HEK293 (cell line): ENCODE measurements at regions not wholly inside any gene's neighbourhood (a gene's known extent, or its start where the extent isn't known, plus 50 kb on each side); places are given as distances from the start of the nearest gene placed in this dataset.

ENCODE experiments used
- CTCF ChIA-PET: fragments of 350-600 bp; formaldehyde crosslinking; extraction: SDS; loops from one replicate; lab custom pipeline; 2021; ENCODE audit warnings: antibody characterized with exemption; lab: Yijun Ruan, JAX
- POLR2A ChIA-PET: fragments of 300-600 bp; formaldehyde crosslinking; extraction: SDS; loops from one replicate; lab custom pipeline; 2020; ENCODE audit warnings: antibody characterized with exemption, inconsistent platforms; lab: Yijun Ruan, JAX
- H3K27ac ChIP-seq: fragments of 200-500 bp; sonication (Bioruptor generic); 2 replicates; pipeline ENCODE4 v1.5.1; 2014; ENCODE audit warnings: low read depth, low read length, control low read depth, inconsistent platforms; ENCODE audit errors: extremely low read depth
- H3K36me3 ChIP-seq, 2 experiments: fragments of 200-500 bp in 1 of 2; sonication (Bioruptor generic) in 1 of 2; 1 replicate in 1 of 2; 2 replicates in 1 of 2; pipeline ENCODE4 v1.5.1; 2014 to 2017; ENCODE audit warnings: inconsistent platforms in 2 of 2, low read length in 2 of 2; ENCODE audit not compliant: control insufficient read depth in 2 of 2, insufficient read depth in 1 of 2
- H3K4me1 ChIP-seq: fragments of 200-500 bp; sonication (Bioruptor generic); 2 replicates; pipeline ENCODE4 v1.5.1; 2014; ENCODE audit warnings: mild to moderate bottlenecking, low read length, inconsistent platforms; ENCODE audit not compliant: control insufficient read depth, insufficient read depth
- H3K4me3 ChIP-seq: 2 replicates; pipeline ENCODE4 v1.5.1; 2011; ENCODE audit warnings: low read depth, mild to moderate bottlenecking, control low read depth, low read length, moderate library complexity
- H3K9me3 ChIP-seq: fragments of 200-500 bp; sonication (Bioruptor generic); 2 replicates; pipeline ENCODE4 v1.5.1; 2014; ENCODE audit warnings: low read depth, low read length, inconsistent platforms; ENCODE audit not compliant: control insufficient read depth, insufficient read depth
- HOXA7 ChIP-seq: sonication (generic); formaldehyde crosslinking; IDR thresholded peaks from 2 replicates; pipeline ENCODE4 v1.8.1; 2022; ENCODE audit warnings: missing genetic modification reagents, borderline replicate concordance
- HOXD13 ChIP-seq: sonication (generic); formaldehyde crosslinking; IDR thresholded peaks from 2 replicates; pipeline ENCODE4 v1.8.0; 2022; ENCODE audit warnings: missing genetic modification reagents, borderline replicate concordance
- KLF1 ChIP-seq: fragments of 450-650 bp; formaldehyde crosslinking; IDR thresholded peaks from 2 replicates; pipeline ENCODE4 v1.5.1; 2016; ENCODE audit warnings: missing biosample characterization, missing genetic modification characterization
- KLF8 ChIP-seq: fragments of 450-650 bp; formaldehyde crosslinking; IDR thresholded peaks from 2 replicates; pipeline ENCODE4 v1.5.1; 2016; ENCODE audit warnings: missing biosample characterization, missing genetic modification characterization
- PRDM1 ChIP-seq: fragments of 450-650 bp; formaldehyde crosslinking; IDR thresholded peaks from 2 replicates; pipeline ENCODE4; 2016; ENCODE audit warnings: missing biosample characterization, missing genetic modification characterization
- PRDM10 ChIP-seq: fragments of 450-650 bp; formaldehyde crosslinking; IDR thresholded peaks from 2 replicates; pipeline ENCODE4 v1.5.1; 2016; ENCODE audit warnings: missing biosample characterization, missing genetic modification characterization
- WT1 ChIP-seq: fragments of 450-650 bp; formaldehyde crosslinking; IDR thresholded peaks from 2 replicates; pipeline ENCODE4 v1.5.1; 2016; ENCODE audit warnings: missing biosample characterization, missing genetic modification characterization
- ZBTB8A ChIP-seq: fragments of 450-650 bp; formaldehyde crosslinking; IDR thresholded peaks from 2 replicates; pipeline ENCODE4 v1.5.1; 2016; ENCODE audit warnings: missing biosample characterization, missing genetic modification characterization
- ZNF114 ChIP-seq: fragments of 450-650 bp; formaldehyde crosslinking; IDR thresholded peaks from 2 replicates; pipeline ENCODE4 v1.5.0; 2017; ENCODE audit warnings: missing biosample characterization, missing genetic modification characterization
- ZNF140 ChIP-seq: fragments of 450-650 bp; formaldehyde crosslinking; IDR thresholded peaks from 2 replicates; pipeline ENCODE4 v1.5.1; 2016; ENCODE audit warnings: missing biosample characterization, missing genetic modification characterization
- ZNF157 ChIP-seq: fragments of 450-650 bp; formaldehyde crosslinking; IDR thresholded peaks from 2 replicates; pipeline ENCODE4 v1.5.1; 2016; ENCODE audit warnings: missing biosample characterization, missing genetic modification characterization
- ZNF16 ChIP-seq: fragments of 450-650 bp; formaldehyde crosslinking; IDR thresholded peaks from 2 replicates; pipeline ENCODE4 v1.5.1; 2016; ENCODE audit warnings: low read depth, missing biosample characterization, missing genetic modification characterization
- ZNF184 ChIP-seq: fragments of 450-650 bp; IDR thresholded peaks from 2 replicates; pipeline ENCODE4 v1.5.1; 2018; ENCODE audit warnings: missing biosample characterization, mild to moderate bottlenecking, missing genetic modification characterization
- ZNF214 ChIP-seq: fragments of 450-650 bp; formaldehyde crosslinking; IDR thresholded peaks from 2 replicates; pipeline ENCODE4 v1.5.1; 2017; ENCODE audit warnings: missing biosample characterization, mild to moderate bottlenecking, missing genetic modification characterization, borderline replicate concordance
- ZNF350 ChIP-seq: fragments of 450-650 bp; formaldehyde crosslinking; IDR thresholded peaks from 2 replicates; pipeline ENCODE4 v1.5.0; 2017; ENCODE audit warnings: missing biosample characterization, mild to moderate bottlenecking, missing genetic modification characterization
- ZNF529 ChIP-seq: fragments of 450-650 bp; formaldehyde crosslinking; IDR thresholded peaks from 2 replicates; pipeline ENCODE4 v1.5.1; 2017; ENCODE audit warnings: missing genetic modification characterization, missing biosample characterization; ENCODE audit not compliant: insufficient replicate concordance
- ZNF544 ChIP-seq: fragments of 450-650 bp; formaldehyde crosslinking; IDR thresholded peaks from 2 replicates; pipeline ENCODE4 v1.5.0; 2017; ENCODE audit warnings: missing biosample characterization, missing genetic modification characterization
- ZNF558 ChIP-seq: fragments of 450-650 bp; formaldehyde crosslinking; IDR thresholded peaks from 2 replicates; pipeline ENCODE4 v1.5.1; 2016; ENCODE audit warnings: missing biosample characterization, missing genetic modification characterization
- ZNF596 ChIP-seq: fragments of 450-650 bp; IDR thresholded peaks from 2 replicates; pipeline ENCODE4 v1.5.0; 2018; ENCODE audit warnings: missing biosample characterization, mild to moderate bottlenecking, missing genetic modification characterization, moderate library complexity
- ZNF670 ChIP-seq: fragments of 450-650 bp; formaldehyde crosslinking; IDR thresholded peaks from 2 replicates; pipeline ENCODE4 v1.5.1; 2016; ENCODE audit warnings: missing biosample characterization, missing genetic modification characterization, low read depth
- ZNF747 ChIP-seq: fragments of 450-650 bp; formaldehyde crosslinking; IDR thresholded peaks from 2 replicates; pipeline ENCODE4 v1.5.1; 2016; ENCODE audit warnings: missing biosample characterization, missing genetic modification characterization
- ZNF791 ChIP-seq: fragments of 450-650 bp; formaldehyde crosslinking; IDR thresholded peaks from 2 replicates; pipeline ENCODE4 v1.5.1; 2016; ENCODE audit warnings: missing biosample characterization, missing genetic modification characterization
- ZNF837 ChIP-seq: fragments of 450-650 bp; formaldehyde crosslinking; IDR thresholded peaks from 2 replicates; pipeline ENCODE4 v1.5.1; 2016; ENCODE audit warnings: missing biosample characterization, missing genetic modification characterization
- TF ChIP-seq, protein P1 (sequence below): fragments of 450-650 bp; formaldehyde crosslinking; IDR thresholded peaks from 2 replicates; pipeline ENCODE4 v1.5.1; 2016; ENCODE audit warnings: missing biosample characterization, missing genetic modification characterization
- TF ChIP-seq, protein P2 (sequence below): fragments of 450-650 bp; formaldehyde crosslinking; IDR thresholded peaks from 2 replicates; pipeline ENCODE4 v1.5.1; 2016; ENCODE audit warnings: missing biosample characterization, missing genetic modification characterization
- TF ChIP-seq, protein P3 (sequence below): IDR thresholded peaks from 2 replicates; pipeline ENCODE4 v1.6.1; 2011; ENCODE audit warnings: mild to moderate bottlenecking, low read depth, low read length, borderline replicate concordance

DNA sequence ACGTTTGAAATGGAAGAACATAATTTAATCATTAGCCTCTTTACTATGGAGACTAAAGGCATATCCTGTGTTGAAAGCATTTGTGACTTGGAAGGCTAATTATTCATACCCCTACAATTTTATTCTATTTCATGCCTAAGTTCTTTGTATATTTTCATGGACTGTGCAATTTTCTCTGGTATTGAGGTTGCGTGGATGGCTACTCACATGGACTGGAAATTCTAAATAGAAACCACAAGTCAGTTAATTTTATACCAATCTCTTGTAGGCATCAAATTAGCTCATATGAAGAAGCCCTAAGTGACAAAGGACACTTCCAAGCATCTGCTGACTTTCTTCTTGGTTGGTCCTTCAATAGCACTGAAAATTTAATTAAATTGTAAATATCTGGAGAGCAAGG, 1353.5 kb downstream of the ROBO1 start:
- CTCF ChIA-PET = no interaction called here
- POLR2A ChIA-PET = no interaction called here
- Histone ChIP-seq H3K4me1 (no peaks in the 10 kb centered on the region), H3K4me3 (no peak overlapping the region), H3K9me3 (no peaks in the 10 kb centered on the region), H3K36me3 (no peaks in the 10 kb centered on the region), H3K27ac (no peak overlapping the region)
- TF ChIP-seq, protein P1, sequence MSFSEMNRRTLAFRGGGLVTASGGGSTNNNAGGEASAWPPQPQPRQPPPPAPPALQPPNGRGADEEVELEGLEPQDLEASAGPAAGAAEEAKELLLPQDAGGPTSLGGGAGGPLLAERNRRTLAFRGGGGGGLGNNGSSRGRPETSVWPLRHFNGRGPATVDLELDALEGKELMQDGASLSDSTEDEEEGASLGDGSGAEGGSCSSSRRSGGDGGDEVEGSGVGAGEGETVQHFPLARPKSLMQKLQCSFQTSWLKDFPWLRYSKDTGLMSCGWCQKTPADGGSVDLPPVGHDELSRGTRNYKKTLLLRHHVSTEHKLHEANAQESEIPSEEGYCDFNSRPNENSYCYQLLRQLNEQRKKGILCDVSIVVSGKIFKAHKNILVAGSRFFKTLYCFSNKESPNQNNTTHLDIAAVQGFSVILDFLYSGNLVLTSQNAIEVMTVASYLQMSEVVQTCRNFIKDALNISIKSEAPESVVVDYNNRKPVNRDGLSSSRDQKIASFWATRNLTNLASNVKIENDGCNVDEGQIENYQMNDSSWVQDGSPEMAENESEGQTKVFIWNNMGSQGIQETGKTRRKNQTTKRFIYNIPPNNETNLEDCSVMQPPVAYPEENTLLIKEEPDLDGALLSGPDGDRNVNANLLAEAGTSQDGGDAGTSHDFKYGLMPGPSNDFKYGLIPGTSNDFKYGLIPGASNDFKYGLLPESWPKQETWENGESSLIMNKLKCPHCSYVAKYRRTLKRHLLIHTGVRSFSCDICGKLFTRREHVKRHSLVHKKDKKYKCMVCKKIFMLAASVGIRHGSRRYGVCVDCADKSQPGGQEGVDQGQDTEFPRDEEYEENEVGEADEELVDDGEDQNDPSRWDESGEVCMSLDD (tag by site-specific recombination) = no peak
- TF ChIP-seq ZBTB8A (no peak), ZNF791 (tag by site-specific recombination) (no peak), ZNF837 (tag by site-specific recombination) (no peak), ZNF157 (no peak), ZNF350 (tag by site-specific recombination) (no peak), HOXD13 (no peak)

DNA sequence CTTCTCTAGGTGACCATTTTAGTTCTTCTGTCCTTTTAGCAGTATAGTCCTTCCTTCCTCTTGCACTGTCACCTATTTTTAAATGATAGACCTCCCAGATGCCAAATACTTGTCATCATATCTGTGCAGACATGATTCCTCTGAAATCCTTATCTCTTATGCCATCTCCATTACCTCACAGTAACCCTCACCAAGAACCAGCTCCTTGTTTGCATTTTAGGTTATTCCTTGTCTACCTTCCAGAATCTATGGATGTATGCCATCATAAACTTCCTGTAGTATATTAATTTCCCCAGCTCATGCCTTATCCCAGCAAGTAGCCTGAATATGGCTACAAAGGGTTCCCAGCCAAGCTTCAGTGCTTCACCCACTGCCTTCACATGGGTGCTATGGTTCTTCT, 1347.2 kb downstream of the ROBO1 start:
- Histone ChIP-seq H3K9me3 (no peaks in the 10 kb centered on the region), H3K4me3 (no peak overlapping the region), H3K27ac (no peak overlapping the region), H3K36me3 (no peaks in the 10 kb centered on the region), H3K4me1 (no peaks in the 10 kb centered on the region)
- TF ChIP-seq ZNF596 (tag by site-specific recombination) = no peak
- no peak for TF ChIP-seq PRDM10
- TF ChIP-seq, protein P2, sequence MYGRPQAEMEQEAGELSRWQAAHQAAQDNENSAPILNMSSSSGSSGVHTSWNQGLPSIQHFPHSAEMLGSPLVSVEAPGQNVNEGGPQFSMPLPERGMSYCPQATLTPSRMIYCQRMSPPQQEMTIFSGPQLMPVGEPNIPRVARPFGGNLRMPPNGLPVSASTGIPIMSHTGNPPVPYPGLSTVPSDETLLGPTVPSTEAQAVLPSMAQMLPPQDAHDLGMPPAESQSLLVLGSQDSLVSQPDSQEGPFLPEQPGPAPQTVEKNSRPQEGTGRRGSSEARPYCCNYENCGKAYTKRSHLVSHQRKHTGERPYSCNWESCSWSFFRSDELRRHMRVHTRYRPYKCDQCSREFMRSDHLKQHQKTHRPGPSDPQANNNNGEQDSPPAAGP (tag by site-specific recombination) = no peak
- no peak for TF ChIP-seq HOXA7 (CRISPR knock-in tag)
- no peak for TF ChIP-seq ZNF114
- ChIA-PET POLR2A (no interaction called here), CTCF (no interaction called here)

DNA sequence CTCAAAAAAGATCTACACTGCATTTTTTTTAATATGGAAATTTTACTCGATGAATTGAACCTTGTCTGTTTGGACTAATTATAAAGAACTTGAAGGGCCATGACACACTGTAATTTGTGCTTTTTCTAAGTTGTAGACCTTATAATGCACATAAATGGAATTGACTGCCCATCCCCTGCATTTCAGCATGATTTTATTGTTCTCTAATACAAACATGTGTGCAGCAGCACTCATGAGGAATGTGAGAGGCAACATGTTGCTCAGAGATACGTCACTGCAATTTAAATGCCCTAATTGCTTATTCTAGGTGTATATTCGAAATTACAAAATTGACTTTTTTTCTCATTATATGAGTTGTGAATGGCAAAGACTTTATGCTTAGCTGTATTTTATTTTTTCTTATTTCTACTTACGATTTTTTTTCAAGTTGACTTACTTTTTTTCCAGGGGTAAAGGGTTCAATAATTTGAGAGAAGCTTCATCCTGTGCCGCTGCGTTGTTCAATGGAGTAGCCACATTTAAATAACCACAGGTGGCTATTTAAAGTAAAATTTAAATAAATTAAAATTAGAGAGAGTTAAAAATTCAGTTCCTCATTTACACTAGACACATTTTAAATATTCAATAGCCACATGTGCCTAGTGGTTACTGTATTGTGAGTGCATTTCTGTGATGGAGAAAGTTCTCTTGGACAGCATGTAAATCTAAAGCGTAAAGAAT, 1346.4 kb downstream of the ROBO1 start:
- no peak for TF ChIP-seq ZNF670
- no peak for TF ChIP-seq ZNF558 (tag by site-specific recombination)
- TF ChIP-seq ZNF184 (tag by site-specific recombination) = no peak
- TF ChIP-seq ZNF16 (tag by site-specific recombination) = no peak
- no peak for TF ChIP-seq ZNF529 (tag by site-specific recombination)
- TF ChIP-seq, protein P3, sequence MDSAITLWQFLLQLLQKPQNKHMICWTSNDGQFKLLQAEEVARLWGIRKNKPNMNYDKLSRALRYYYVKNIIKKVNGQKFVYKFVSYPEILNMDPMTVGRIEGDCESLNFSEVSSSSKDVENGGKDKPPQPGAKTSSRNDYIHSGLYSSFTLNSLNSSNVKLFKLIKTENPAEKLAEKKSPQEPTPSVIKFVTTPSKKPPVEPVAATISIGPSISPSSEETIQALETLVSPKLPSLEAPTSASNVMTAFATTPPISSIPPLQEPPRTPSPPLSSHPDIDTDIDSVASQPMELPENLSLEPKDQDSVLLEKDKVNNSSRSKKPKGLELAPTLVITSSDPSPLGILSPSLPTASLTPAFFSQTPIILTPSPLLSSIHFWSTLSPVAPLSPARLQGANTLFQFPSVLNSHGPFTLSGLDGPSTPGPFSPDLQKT = no peak
- TF ChIP-seq PRDM1 (tag by site-specific recombination) = no peak
- no peak for TF ChIP-seq ZNF350 (tag by site-specific recombination)
- no peak for TF ChIP-seq KLF8 (tag by site-specific recombination)
- TF ChIP-seq WT1 (tag by site-specific recombination) = no peak
- no peak for TF ChIP-seq ZNF214 (tag by site-specific recombination)
- TF ChIP-seq ZNF140 = no peak
- no peak for TF ChIP-seq ZNF747
- TF ChIP-seq ZNF544 (tag by site-specific recombination) = no peak
- no peak for TF ChIP-seq KLF1 (tag by site-specific recombination)
- CTCF ChIA-PET = no interaction called here
- no peaks in the 10 kb centered on the region for H3K4me1 ChIP-seq
- no peaks in the 10 kb centered on the region for H3K9me3 ChIP-seq
- no peak overlapping the region for H3K4me3 ChIP-seq
- POLR2A ChIA-PET = no interaction called here
- H3K36me3 ChIP-seq = no peaks in the 10 kb centered on the region
- no peak overlapping the region for H3K27ac ChIP-seq
